WERI-Rb-1 (cell line): ENCODE measurements at regions not wholly inside any gene's neighbourhood (a gene's known extent, or its start where the extent isn't known, plus 50 kb on each side); places are given as distances from the start of the nearest gene placed in this dataset.
A peak's percentile ranks its signal among the peaks of the same experiment; 100 is the strongest.

Experiments used
- DNase-seq: peaks from one replicate; pipeline ENCODE4 v3.0.0-alpha.2; 2020
- H3K27ac ChIP-seq: fragments of 250-450 bp; sonication (Bioruptor Pico); 2 replicates; pipeline ENCODE4 v1.5.1; 2020; ENCODE audit warnings: mild to moderate bottlenecking, moderate library complexity
- H3K27me3 ChIP-seq: fragments of 250-450 bp; sonication (Bioruptor Pico); 2 replicates; pipeline ENCODE4 v1.5.1; 2021; ENCODE audit warnings: mild to moderate bottlenecking, low read depth, moderate library complexity; ENCODE audit not compliant: insufficient read depth, severe bottlenecking
- H3K36me3 ChIP-seq: fragments of 250-450 bp; sonication (Bioruptor Pico); 2 replicates; pipeline ENCODE4 v1.5.1; 2020; ENCODE audit warnings: mild to moderate bottlenecking, moderate library complexity
- H3K4me3 ChIP-seq: 2 replicates; pipeline ENCODE4 v1.5.1; 2011; ENCODE audit warnings: low read depth, mild to moderate bottlenecking, control low read depth, low read length
- H3K9me3 ChIP-seq: fragments of 250-450 bp; sonication (Bioruptor Pico); 2 replicates; pipeline ENCODE4 v1.5.1; 2021; ENCODE audit warnings: mild to moderate bottlenecking, moderate library complexity; ENCODE audit not compliant: severe bottlenecking
- TF ChIP-seq, protein P1 (sequence below): IDR thresholded peaks from 2 replicates; pipeline ENCODE4 v1.5.1; 2011; ENCODE audit warnings: low read depth, mild to moderate bottlenecking, control low read depth, inconsistent platforms, low read length

DNA sequence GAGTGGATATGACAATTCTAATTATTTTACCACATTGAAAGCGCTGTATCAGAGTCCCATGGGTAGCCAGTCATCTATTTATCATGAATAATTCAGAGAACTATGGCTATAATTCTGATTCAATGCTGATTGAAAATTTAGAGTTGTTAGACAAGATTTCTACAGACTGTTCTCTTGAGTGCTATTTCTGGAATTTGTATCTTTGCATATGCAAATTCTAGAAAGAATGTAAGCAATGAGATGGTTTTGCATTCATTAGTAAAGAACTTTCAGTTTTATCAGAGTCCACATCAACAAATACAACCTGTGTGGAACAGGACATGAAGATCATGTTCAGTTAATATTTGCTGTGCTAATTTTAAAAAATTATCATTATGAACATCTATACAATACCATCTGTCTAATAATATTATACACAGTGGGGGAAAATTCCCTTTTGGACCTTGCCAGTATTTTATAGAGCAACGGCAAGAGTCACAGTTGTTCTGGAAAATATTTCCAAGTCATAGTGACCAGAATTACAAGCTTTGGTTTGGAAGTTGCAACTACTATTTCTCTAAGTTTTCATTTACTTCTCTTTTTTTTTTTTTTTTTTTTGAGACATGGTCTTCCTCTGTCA is 372.7 kb upstream of the PTGER4 start:
- H3K27ac ChIP-seq: no peak overlapping the region
- H3K9me3 ChIP-seq: no peaks in the 10 kb centered on the region
- H3K27me3 ChIP-seq: no peaks in the 10 kb centered on the region
- no peak for DNase-seq
- TF ChIP-seq, protein P1, sequence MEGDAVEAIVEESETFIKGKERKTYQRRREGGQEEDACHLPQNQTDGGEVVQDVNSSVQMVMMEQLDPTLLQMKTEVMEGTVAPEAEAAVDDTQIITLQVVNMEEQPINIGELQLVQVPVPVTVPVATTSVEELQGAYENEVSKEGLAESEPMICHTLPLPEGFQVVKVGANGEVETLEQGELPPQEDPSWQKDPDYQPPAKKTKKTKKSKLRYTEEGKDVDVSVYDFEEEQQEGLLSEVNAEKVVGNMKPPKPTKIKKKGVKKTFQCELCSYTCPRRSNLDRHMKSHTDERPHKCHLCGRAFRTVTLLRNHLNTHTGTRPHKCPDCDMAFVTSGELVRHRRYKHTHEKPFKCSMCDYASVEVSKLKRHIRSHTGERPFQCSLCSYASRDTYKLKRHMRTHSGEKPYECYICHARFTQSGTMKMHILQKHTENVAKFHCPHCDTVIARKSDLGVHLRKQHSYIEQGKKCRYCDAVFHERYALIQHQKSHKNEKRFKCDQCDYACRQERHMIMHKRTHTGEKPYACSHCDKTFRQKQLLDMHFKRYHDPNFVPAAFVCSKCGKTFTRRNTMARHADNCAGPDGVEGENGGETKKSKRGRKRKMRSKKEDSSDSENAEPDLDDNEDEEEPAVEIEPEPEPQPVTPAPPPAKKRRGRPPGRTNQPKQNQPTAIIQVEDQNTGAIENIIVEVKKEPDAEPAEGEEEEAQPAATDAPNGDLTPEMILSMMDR: no peak
- H3K4me3 ChIP-seq: no peak overlapping the region
- H3K36me3 ChIP-seq: no peaks in the 10 kb centered on the region

DNA sequence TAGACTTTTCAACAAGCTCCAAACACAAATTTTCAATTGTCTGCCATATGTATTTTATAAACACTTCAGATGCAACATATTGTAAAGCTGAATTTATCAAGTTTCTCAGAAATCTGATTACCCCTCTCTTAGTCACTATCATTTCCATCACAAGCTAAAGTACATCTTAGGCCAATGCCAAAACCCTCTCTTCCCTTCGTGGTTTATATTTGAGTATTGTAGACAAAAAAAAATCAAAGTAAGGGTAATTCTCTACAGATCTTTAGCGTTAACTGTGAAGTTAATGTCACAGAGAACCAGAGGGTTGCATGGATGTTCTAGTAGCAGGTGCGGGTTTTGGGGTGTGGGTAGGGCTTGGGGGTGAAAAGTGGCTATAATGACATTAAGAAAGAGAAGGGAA is 387.7 kb upstream of the PTGER4 start:
- H3K27ac ChIP-seq: no peak overlapping the region
- H3K27me3 ChIP-seq: no peaks in the 10 kb centered on the region
- TF ChIP-seq, protein P1: no peak
- no peak overlapping the region for H3K4me3 ChIP-seq
- no peaks in the 10 kb centered on the region for H3K9me3 ChIP-seq
- no peak for DNase-seq
- H3K36me3 ChIP-seq: no peaks in the 10 kb centered on the region

DNA sequence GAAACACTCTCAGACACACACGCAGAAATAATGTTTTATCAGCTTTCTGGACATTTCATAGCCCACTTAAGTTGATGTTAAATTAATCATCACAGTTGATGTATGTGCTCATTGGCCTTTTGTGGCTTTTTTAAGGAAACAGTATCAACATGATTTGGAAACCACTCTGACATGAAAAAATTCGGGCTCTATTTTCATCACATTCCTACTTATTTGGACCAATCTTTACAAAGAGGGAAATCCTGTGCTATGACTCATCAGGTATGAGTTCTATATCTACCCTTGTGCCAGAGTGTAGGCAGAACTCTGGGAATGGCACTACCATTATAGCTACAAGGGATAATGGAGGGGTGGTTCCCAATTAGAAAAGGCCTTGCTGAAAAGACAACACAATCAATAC is 388.4 kb upstream of the PTGER4 start:
- DNase-seq: no peak
- TF ChIP-seq, protein P1: no peak
- H3K4me3 ChIP-seq: no peak overlapping the region
- H3K27ac ChIP-seq: no peak overlapping the region
- no peaks in the 10 kb centered on the region for H3K9me3 ChIP-seq
- H3K27me3 ChIP-seq: no peaks in the 10 kb centered on the region
- H3K36me3 ChIP-seq: no peaks in the 10 kb centered on the region

DNA sequence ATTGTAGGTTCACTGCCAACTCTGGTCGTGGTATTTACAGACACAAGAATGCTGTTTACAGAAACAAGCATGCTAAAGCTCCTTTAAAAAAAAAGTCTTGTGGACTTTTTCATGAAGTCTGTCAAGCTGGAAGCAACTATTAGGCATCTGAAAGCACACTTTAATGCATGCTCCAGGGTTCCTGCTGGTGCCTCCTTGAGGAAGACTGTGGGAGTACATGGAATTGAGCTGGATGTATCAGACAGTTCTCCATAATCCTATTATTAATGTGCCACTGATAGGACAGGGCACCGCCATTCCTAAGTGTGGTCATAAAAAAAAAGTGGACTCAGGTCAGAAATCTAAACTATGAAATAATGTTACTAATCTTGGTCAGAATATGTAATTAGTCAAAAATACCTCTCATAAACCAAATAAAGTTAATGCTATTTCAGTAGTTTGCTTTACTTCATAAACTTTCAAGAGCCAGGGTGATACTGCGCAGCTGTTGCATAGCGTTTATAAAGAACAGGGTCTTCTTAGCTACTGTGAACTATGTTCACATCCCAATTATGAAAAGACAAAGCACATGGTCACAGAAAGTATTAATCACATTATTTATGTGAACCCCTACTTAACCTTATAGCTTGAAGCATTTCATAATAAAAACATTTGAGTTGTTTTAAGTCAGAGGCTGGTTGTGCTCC is 390.8 kb upstream of the PTGER4 start:
- no peak overlapping the region for H3K27ac ChIP-seq
- H3K4me3 ChIP-seq: no peak overlapping the region
- H3K36me3 ChIP-seq: no peaks in the 10 kb centered on the region
- no peak for DNase-seq
- TF ChIP-seq, protein P1: 0 out of 2 replicates have a peak, but pooled peaks have one; percentile 13
- H3K27me3 ChIP-seq: no peaks in the 10 kb centered on the region
- H3K9me3 ChIP-seq: no peaks in the 10 kb centered on the region

DNA sequence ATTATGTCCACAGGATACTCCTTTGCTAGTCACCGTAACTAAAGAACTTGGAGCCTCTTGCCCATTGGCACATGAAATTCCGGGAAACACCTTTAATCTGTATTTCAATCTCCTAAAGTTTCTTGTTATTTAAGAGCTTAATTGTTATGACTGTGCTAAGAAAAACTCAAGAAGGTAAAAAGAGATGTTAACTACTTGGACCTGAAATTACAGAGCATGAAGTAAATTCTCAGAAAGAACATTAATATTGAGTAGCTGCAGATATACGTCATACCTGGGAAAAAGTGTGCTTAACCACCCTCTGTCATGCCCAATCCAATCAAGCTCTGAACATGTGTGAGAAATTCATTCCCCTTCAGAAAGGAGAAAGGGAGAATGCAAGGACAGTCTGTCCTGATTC is 394.9 kb upstream of the PTGER4 start:
- DNase-seq: no peak
- TF ChIP-seq, protein P1: no peak
- H3K36me3 ChIP-seq: no peaks in the 10 kb centered on the region
- no peak overlapping the region for H3K27ac ChIP-seq
- H3K9me3 ChIP-seq: no peaks in the 10 kb centered on the region
- no peaks in the 10 kb centered on the region for H3K27me3 ChIP-seq
- no peak overlapping the region for H3K4me3 ChIP-seq
